Aorta (tissue), 5 donors: ENCODE measurements at regions not wholly inside any gene's neighbourhood (a gene's known extent, or its start where the extent isn't known, plus 50 kb on each side); places are given as distances from the start of the nearest gene placed in this dataset.
"Not testable (repeated sequence)": the region's sequence is repeated elsewhere in the genome, so short reads cannot be mapped to it uniquely, and the experiment has no call there.

ENCODE experiments used
- ATAC-seq: fragments of 200-7000 bp; cut with Tn5 transposase; one replicate; pipeline ENCODE4 v1.9.1; 2022; ENCODE audit warnings: moderate library complexity; ENCODE audit not compliant: low FRiP score
- DNase-seq, 2 donors: peaks; one replicate each; pipeline ENCODE4 v3.0.0-alpha.2; 2020
- H3K27ac ChIP-seq, 2 donors: one replicate each; pipeline ENCODE4 v1.5.1; 2013; ENCODE audit warnings: low read length in 2 of 2, mild to moderate bottlenecking in 2 of 2, moderate library complexity in 2 of 2, control low read depth in 1 of 2, inconsistent platforms in 1 of 2, low read depth in 1 of 2
- H3K27me3 ChIP-seq, 2 donors: one replicate each; pipeline ENCODE4 v1.6.1; 2013; ENCODE audit warnings: control low read depth in 1 of 2, low read length in 1 of 2, mild to moderate bottlenecking in 1 of 2, moderate library complexity in 1 of 2; ENCODE audit not compliant: insufficient read depth in 2 of 2, control insufficient read depth in 1 of 2
- H3K36me3 ChIP-seq, 2 donors: one replicate each; pipeline ENCODE4 v1.6.1; 2013; ENCODE audit warnings: control low read depth in 1 of 2, low read length in 1 of 2, mild to moderate bottlenecking in 1 of 2; ENCODE audit not compliant: insufficient read depth in 2 of 2, control insufficient read depth in 1 of 2
- H3K4me1 ChIP-seq, 2 donors: one replicate each; pipeline ENCODE4 v1.6.1; 2013; ENCODE audit warnings: low read length in 2 of 2, control low read depth in 1 of 2, mild to moderate bottlenecking in 1 of 2, moderate library complexity in 1 of 2; ENCODE audit not compliant: insufficient read depth in 2 of 2, control insufficient read depth in 1 of 2
- H3K4me3 ChIP-seq, 2 donors: one replicate each; pipeline ENCODE4 v1.5.1; 2013; ENCODE audit warnings: low read length in 2 of 2, control low read depth in 1 of 2, mild to moderate bottlenecking in 1 of 2
- H3K9me3 ChIP-seq: one replicate; pipeline ENCODE4 v1.6.1; 2013; ENCODE audit warnings: mild to moderate bottlenecking, low read length; ENCODE audit not compliant: control insufficient read depth
- WGBS, 2 donors: extraction: QIAGEN DNeasy Blood & Tissue Kit; methylation state at CpG; one replicate each; pipeline ENCODE4 v1.1.7; 2013; 5-methylcytosine and 5-hydroxymethylcytosine counted together
- intact Hi-C, 2 donors: fragments of 100-400 bp; cut with DNase I; formaldehyde crosslinking; loops; one replicate each; pipeline versions ENCODE4 v1.14.2 to v1.15.0; 2022
- donor health status: healthy with polysubstance abuse.
- donor health status: Bipolar disorder and iron deficiency.
- donor health status: DM: no; HTN: no; CAD: no.
- donor health status: DM: no; HTN: no; CAD: no.
- donor health status: DM: yes; HTN: yes; CAD: no.

- Histone ChIP-seq H3K27ac (no peak overlapping the region), H3K4me3 (no peak overlapping the region), H3K36me3 (no peaks in the 10 kb centered on the region), H3K27me3 (no peaks in the 10 kb centered on the region), H3K9me3 (no peaks in the 10 kb centered on the region), H3K4me1 (no peaks in the 10 kb centered on the region)
- 96 to 97% methylated on average over 2 of the region's 2 CpGs for WGBS, 2 donors
- ATAC-seq: no peak
- intact Hi-C loops: no loop called here
- DNase-seq: no peak
These were observed 194.8 kb upstream of the SLC8A1 start for GRCh38 chr2:40646642-40647041.

- no peaks in the 10 kb centered on the region for H3K36me3 ChIP-seq
- no peak overlapping the region for H3K27ac ChIP-seq
- ATAC-seq: no peak
- intact Hi-C loops: no loop called here
- H3K27me3 ChIP-seq: no peaks in the 10 kb centered on the region
- H3K4me3 ChIP-seq: no peak overlapping the region
- 93 to 95% methylated on average over 5 of the region's 5 CpGs for WGBS, 2 donors
- no peaks in the 10 kb centered on the region for H3K9me3 ChIP-seq
- no peaks in the 10 kb centered on the region for H3K4me1 ChIP-seq
- no peak for DNase-seq
These were observed 200.3 kb upstream of the SLC8A1 start for GRCh38 chr2:40652155-40652554.

GRCh38 chr2:40653829-40654228, 201.9 kb upstream of the SLC8A1 start:
- H3K4me1 ChIP-seq: no peaks in the 10 kb centered on the region
- ATAC-seq (no peak), DNase-seq (no peak)
- no peak overlapping the region for H3K4me3 ChIP-seq
- no peaks in the 10 kb centered on the region for H3K36me3 ChIP-seq
- no peaks in the 10 kb centered on the region for H3K27me3 ChIP-seq
- no peak overlapping the region for H3K27ac ChIP-seq
- intact Hi-C loops: no loop called here
- WGBS, 2 donors: 80 to 85% methylated on average over 3 of the region's 3 CpGs
- no peaks in the 10 kb centered on the region for H3K9me3 ChIP-seq

- Histone ChIP-seq H3K36me3 (no peaks in the 10 kb centered on the region), H3K4me1 (no peaks in the 10 kb centered on the region), H3K4me3 (no peak overlapping the region), H3K9me3 (no peaks in the 10 kb centered on the region), H3K27me3 (no peaks in the 10 kb centered on the region), H3K27ac (no peak overlapping the region)
- no peak for DNase-seq
- ATAC-seq: no peak
- WGBS, 2 donors: 54 to 57% methylated on average over 1 of the region's 1 CpG
- intact Hi-C loops: no loop called here
These were observed 202.5 kb upstream of the SLC8A1 start for GRCh38 chr2:40654346-40654745.

- H3K9me3 ChIP-seq: no peaks in the 10 kb centered on the region
- H3K27ac ChIP-seq: no peak overlapping the region
- no peaks in the 10 kb centered on the region for H3K36me3 ChIP-seq
- intact Hi-C loops: no loop called here
- no peaks in the 10 kb centered on the region for H3K4me1 ChIP-seq
- H3K27me3 ChIP-seq: no peaks in the 10 kb centered on the region
- ATAC-seq (no peak), DNase-seq (no peak)
- H3K4me3 ChIP-seq: no peak overlapping the region
- 14 to 17% methylated on average over 1 of the region's 1 CpG for WGBS, 2 donors
These were observed 207.1 kb upstream of the SLC8A1 start for GRCh38 chr2:40658941-40659340.

- H3K4me1 ChIP-seq: peaks cover 0 to 3% of the 10 kb centered on the region in 2 donors
- no peak for DNase-seq
- intact Hi-C loops: no loop called here
- ATAC-seq: no peak
- 72 to 75% methylated on average over 3 of the region's 3 CpGs for WGBS, 2 donors
- H3K27ac ChIP-seq: peak overlapping the region in 1 of 2 donors; percentile 68
- H3K36me3 ChIP-seq: no peaks in the 10 kb centered on the region
- H3K27me3 ChIP-seq: no peaks in the 10 kb centered on the region
- H3K4me3 ChIP-seq: no peak overlapping the region
- H3K9me3 ChIP-seq: no peaks in the 10 kb centered on the region
These were observed 213.8 kb upstream of the SLC8A1 start for GRCh38 chr2:40665493-40666232.

GRCh38 chr2:40666398-40666797, 214.5 kb upstream of the SLC8A1 start:
- no peaks in the 10 kb centered on the region for H3K36me3 ChIP-seq
- intact Hi-C loops: no loop called here
- no peaks in the 10 kb centered on the region for H3K27me3 ChIP-seq
- no peaks in the 10 kb centered on the region for H3K9me3 ChIP-seq
- H3K27ac ChIP-seq: no peak overlapping the region
- no peak overlapping the region for H3K4me3 ChIP-seq
- WGBS, 2 donors: 3 to 9% methylated on average over 4 of the region's 4 CpGs
- ATAC-seq (no peak), DNase-seq (no peak)
- H3K4me1 ChIP-seq: peaks cover 0 to 3% of the 10 kb centered on the region in 2 donors

GRCh38 chr2:40668425-40668824, 216.5 kb upstream of the SLC8A1 start:
- Histone ChIP-seq H3K27ac (no peak overlapping the region), H3K4me3 (no peak overlapping the region), H3K27me3 (no peaks in the 10 kb centered on the region), H3K4me1 (peaks cover 0 to 3% of the 10 kb centered on the region in 2 donors), H3K36me3 (no peaks in the 10 kb centered on the region), H3K9me3 (no peaks in the 10 kb centered on the region)
- DNase-seq: no peak
- intact Hi-C loops: no loop called here
- WGBS, 2 donors: 75 to 80% methylated on average over 3 of the region's 3 CpGs
- peak; percentile 87 for ATAC-seq

GRCh38 chr2:40676134-40676790, 224.4 kb upstream of the SLC8A1 start:
- ATAC-seq, H3K9me3 ChIP-seq, DNase-seq, intact Hi-C loops, H3K4me1 ChIP-seq, H3K4me3 ChIP-seq, H3K27ac ChIP-seq, H3K36me3 ChIP-seq, H3K27me3 ChIP-seq: not testable (repeated sequence)
- WGBS, 2 donors: 91 to 92% methylated on average over 4 of the region's 4 CpGs
